OCI-LY3 (cell line): ENCODE measurements at regions not wholly inside any gene's neighbourhood (a gene's known extent, or its start where the extent isn't known, plus 50 kb on each side); places are given as distances from the start of the nearest gene placed in this dataset.

ENCODE experiments used
- H2AFZ ChIP-seq: fragments of 200-600, 300-600 bp; shearing (Covaris generic); 2 replicates; pipeline ENCODE4 v1.6.0; 2014; ENCODE audit warnings: antibody characterized with exemption, low read depth, low read length
- H3K27ac ChIP-seq: fragments of 200-600, 300-600 bp; sonication (generic); 2 replicates; pipeline ENCODE4 v1.5.1; 2014; ENCODE audit warnings: mild to moderate bottlenecking, low read length, moderate library complexity, mixed read lengths
- H3K27me3 ChIP-seq: fragments of 200-600, 300-600 bp; sonication (generic); 2 replicates; pipeline ENCODE4 v1.6.1; 2014; ENCODE audit warnings: low read depth, low read length, mixed read lengths
- H3K36me3 ChIP-seq: fragments of 200-600, 300-600 bp; sonication (generic); replicated peaks from 2 replicates; pipeline ENCODE3; 2014; ENCODE audit warnings: low read depth, low read length, mixed read lengths
- H3K4me1 ChIP-seq: fragments of 300-600, 200-600 bp; sonication (generic); 2 replicates; pipeline ENCODE4 v1.6.1; 2014; ENCODE audit warnings: low read length, mixed read lengths
- H3K4me2 ChIP-seq: fragments of 200-600, 300-600 bp; sonication (generic); 2 replicates; pipeline ENCODE4 v1.6.1; 2014; ENCODE audit warnings: low read length, mixed read lengths
- H3K4me3 ChIP-seq: fragments of 300-600, 200-600 bp; sonication (generic); 2 replicates; pipeline ENCODE4 v1.5.1; 2014; ENCODE audit warnings: antibody characterized with exemption, mild to moderate bottlenecking, low read length, moderate library complexity
- H3K79me2 ChIP-seq: fragments of 300-600, 200-600 bp; shearing (Covaris generic); 2 replicates; pipeline ENCODE4 v1.6.1; 2014; ENCODE audit warnings: mild to moderate bottlenecking, low read length, mixed read lengths
- H3K9ac ChIP-seq: fragments of 300-600, 200-600 bp; shearing (Covaris generic); 2 replicates; pipeline ENCODE4 v1.6.0; 2014; ENCODE audit warnings: mild to moderate bottlenecking, low read length, moderate library complexity
- H3K9me3 ChIP-seq: fragments of 200-600, 300-600 bp; shearing (Covaris generic); 2 replicates; pipeline ENCODE4 v1.6.1; 2014; ENCODE audit warnings: low read length, mixed read lengths; ENCODE audit not compliant: insufficient read depth
- H4K20me1 ChIP-seq: fragments of 200-600, 300-600 bp; sonication (generic); 2 replicates; pipeline ENCODE4 v1.6.1; 2016; ENCODE audit warnings: low read length, mixed read lengths; ENCODE audit not compliant: insufficient read depth
- EZH2phosphoT487 ChIP-seq: fragments of 200-600 bp; shearing (Covaris generic); IDR thresholded peaks from 2 replicates; pipeline ENCODE4 v1.6.1; 2018; ENCODE audit warnings: antibody characterized with exemption, mixed run types, low read depth
- TF ChIP-seq, protein P1 (sequence below): fragments of 200-600, 300-600 bp; sonication (generic); IDR thresholded peaks from 2 replicates; pipeline ENCODE4 v1.5.1; 2014; ENCODE audit warnings: antibody characterized with exemption, low read length, low read depth

DNA sequence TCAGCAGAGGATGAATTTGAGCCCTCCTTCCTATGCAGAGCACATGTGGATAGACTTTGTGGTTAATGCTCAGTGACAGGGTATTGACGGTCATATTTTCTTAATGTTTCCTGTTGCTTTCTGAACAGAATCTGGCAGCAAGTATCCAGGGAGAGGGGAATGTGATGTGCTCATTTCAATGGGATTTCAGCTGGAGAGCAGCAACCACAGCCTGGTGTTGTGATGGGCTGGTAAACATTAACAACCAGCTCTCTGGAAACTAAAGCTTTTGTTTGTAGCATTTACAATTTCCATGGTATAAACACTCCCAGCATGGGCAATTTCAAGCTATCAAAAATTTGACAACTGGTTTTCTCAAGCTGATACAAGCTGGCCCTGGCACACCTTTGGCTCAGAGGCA lies 215.9 kb downstream of the SH2D4B start:
- Histone ChIP-seq H3K27me3 (no peaks in the 10 kb centered on the region), H3K4me1 (no peaks in the 10 kb centered on the region), H3K9ac (no peak overlapping the region), H3K9me3 (no peaks in the 10 kb centered on the region), H3K36me3 (no peaks in the 10 kb centered on the region), H3K27ac (no peak overlapping the region), H3K79me2 (no peaks in the 10 kb centered on the region), H4K20me1 (no peaks in the 10 kb centered on the region), H3K4me3 (no peak overlapping the region), H3K4me2 (no peak overlapping the region), H2AFZ (no peak overlapping the region)
- TF ChIP-seq, protein P1, sequence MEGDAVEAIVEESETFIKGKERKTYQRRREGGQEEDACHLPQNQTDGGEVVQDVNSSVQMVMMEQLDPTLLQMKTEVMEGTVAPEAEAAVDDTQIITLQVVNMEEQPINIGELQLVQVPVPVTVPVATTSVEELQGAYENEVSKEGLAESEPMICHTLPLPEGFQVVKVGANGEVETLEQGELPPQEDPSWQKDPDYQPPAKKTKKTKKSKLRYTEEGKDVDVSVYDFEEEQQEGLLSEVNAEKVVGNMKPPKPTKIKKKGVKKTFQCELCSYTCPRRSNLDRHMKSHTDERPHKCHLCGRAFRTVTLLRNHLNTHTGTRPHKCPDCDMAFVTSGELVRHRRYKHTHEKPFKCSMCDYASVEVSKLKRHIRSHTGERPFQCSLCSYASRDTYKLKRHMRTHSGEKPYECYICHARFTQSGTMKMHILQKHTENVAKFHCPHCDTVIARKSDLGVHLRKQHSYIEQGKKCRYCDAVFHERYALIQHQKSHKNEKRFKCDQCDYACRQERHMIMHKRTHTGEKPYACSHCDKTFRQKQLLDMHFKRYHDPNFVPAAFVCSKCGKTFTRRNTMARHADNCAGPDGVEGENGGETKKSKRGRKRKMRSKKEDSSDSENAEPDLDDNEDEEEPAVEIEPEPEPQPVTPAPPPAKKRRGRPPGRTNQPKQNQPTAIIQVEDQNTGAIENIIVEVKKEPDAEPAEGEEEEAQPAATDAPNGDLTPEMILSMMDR = no peak
- no peak for TF ChIP-seq EZH2phosphoT487

DNA sequence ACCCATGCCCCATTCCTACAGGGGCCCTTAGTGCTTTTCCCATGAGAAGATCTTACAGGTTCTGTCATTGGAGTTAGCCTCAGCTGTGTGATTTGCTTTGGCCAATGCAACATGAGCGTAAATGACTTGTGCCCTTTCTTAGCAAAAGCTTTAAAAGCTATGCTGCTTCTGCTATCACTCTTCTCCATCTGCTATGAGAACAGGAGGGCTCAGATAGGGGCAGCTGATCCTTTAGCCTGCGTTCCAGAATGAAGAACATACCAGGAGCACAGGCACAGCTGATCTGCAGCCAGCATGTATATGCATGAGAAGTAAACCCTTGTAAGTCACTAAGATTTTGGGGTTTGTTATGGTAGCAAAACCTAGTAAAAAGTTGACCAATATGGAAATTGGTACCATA lies 218.2 kb downstream of the SH2D4B start:
- Histone ChIP-seq H3K9me3 (no peaks in the 10 kb centered on the region), H3K36me3 (no peaks in the 10 kb centered on the region), H4K20me1 (no peaks in the 10 kb centered on the region), H3K9ac (no peak overlapping the region), H3K4me1 (peaks cover 14% of the 10 kb centered on the region), H3K27me3 (no peaks in the 10 kb centered on the region), H3K4me2 (no peak overlapping the region), H3K27ac (no peak overlapping the region), H3K79me2 (no peaks in the 10 kb centered on the region), H2AFZ (no peak overlapping the region), H3K4me3 (no peak overlapping the region)
- no peak for TF ChIP-seq EZH2phosphoT487
- TF ChIP-seq, protein P1 = no peak

DNA sequence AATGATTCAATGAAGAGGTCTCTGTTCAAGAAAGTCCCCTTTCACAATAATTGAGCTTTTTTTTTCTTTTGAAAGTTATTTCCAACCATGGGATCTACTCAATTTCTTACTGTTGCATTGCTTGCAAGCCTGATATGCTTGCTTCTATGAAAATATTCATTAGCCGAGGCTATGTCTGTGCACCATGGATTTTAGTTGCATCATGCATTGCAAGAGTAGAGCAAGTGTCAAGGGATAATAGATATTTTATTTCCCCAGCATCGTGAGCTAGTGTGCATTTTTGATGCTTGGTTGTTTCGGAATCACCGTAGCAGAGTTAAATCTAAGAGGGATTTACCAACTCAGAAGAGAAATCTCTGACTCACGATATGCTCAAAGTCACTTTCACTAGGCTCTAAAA lies 222.0 kb downstream of the SH2D4B start:
- Histone ChIP-seq H3K4me2 (peak overlapping the region; percentile 43; the same call in 1 of the 2 replicates), H3K27me3 (no peaks in the 10 kb centered on the region), H2AFZ (no peak overlapping the region), H3K9me3 (no peaks in the 10 kb centered on the region), H3K27ac (no peak overlapping the region), H3K79me2 (no peaks in the 10 kb centered on the region), H4K20me1 (no peaks in the 10 kb centered on the region), H3K4me3 (no peak overlapping the region), H3K9ac (no peak overlapping the region), H3K4me1 (peaks cover 19% of the 10 kb centered on the region), H3K36me3 (no peaks in the 10 kb centered on the region)
- TF ChIP-seq, protein P1 = no peak
- TF ChIP-seq EZH2phosphoT487 = no peak

DNA sequence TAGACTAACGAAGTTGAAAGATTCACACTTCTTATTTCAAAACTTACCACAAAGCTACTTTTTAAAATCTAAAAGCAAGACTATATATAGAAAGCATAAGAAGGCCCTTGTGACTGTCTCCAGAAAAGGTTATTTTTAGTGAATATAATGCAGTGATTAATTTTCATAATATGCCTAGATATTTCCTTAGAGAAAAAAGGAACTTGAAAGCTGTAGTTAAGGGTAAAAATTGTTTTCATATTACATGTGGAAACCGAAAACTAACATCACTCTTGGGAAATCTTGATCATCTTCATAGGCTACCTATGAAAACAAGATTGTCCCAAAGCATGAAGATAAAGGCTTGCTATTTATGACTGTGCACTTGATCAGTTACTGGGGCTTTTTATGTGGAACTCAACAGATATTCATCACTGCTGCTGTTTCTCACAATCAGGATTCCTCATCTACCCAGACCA lies 223.2 kb downstream of the SH2D4B start:
- Histone ChIP-seq H3K27ac (peak overlapping the region; percentile 58), H3K4me2 (peak overlapping the region; percentile 43), H3K27me3 (no peaks in the 10 kb centered on the region), H3K4me1 (peaks cover 19% of the 10 kb centered on the region), H2AFZ (no peak overlapping the region), H3K36me3 (no peaks in the 10 kb centered on the region), H3K9ac (no peak overlapping the region), H3K9me3 (no peaks in the 10 kb centered on the region), H3K4me3 (peak overlapping the region; percentile 26; the same call in 1 of the 2 replicates), H3K79me2 (no peaks in the 10 kb centered on the region), H4K20me1 (no peaks in the 10 kb centered on the region)
- TF ChIP-seq, protein P1 = no peak
- no peak for TF ChIP-seq EZH2phosphoT487
